ENCODE measurements at regions not wholly inside any gene's neighbourhood (a gene's known extent, or its start where the extent isn't known, plus 50 kb on each side); places are given as distances from the start of the nearest gene placed in this dataset.

GRCh38 chr10:78759456-78760120, 309.2 kb upstream of the ZMIZ1 start:
- Mint-ChIP-seq H3K36me3 (no peaks in the 10 kb centered on the region), H3K27ac (peak overlapping the region in 1 of 8 donors; percentile 52), H3K4me1 (no peaks in the 10 kb centered on the region), H3K4me3 (no peak overlapping the region), H3K9me3 (no peaks in the 10 kb centered on the region), H3K27me3 (peaks cover 8 to 17% of the 10 kb centered on the region in 2 donors)
- POLR2A ChIA-PET: no interaction called here
- no peaks in the 10 kb centered on the region for H3K9me3 ChIP-seq (ENCODE audit: low read length)
- H3K27me3 ChIP-seq (ENCODE audit: insufficient read depth, low read length, poor library complexity, severe bottlenecking): no peaks in the 10 kb centered on the region
- no peaks in the 10 kb centered on the region for H3K36me3 ChIP-seq (ENCODE audit: insufficient read depth, low read length)
- no peak overlapping the region for H3K4me3 ChIP-seq (ENCODE audit: low read length)
- CTCF ChIA-PET: no interaction called here
- no peak overlapping the region for H3K27ac ChIP-seq (ENCODE audit: low read depth, low read length)
- H3K4me1 ChIP-seq (ENCODE audit: insufficient read depth, low read length): no peaks in the 10 kb centered on the region
- no peak for DNase-seq

DNA sequence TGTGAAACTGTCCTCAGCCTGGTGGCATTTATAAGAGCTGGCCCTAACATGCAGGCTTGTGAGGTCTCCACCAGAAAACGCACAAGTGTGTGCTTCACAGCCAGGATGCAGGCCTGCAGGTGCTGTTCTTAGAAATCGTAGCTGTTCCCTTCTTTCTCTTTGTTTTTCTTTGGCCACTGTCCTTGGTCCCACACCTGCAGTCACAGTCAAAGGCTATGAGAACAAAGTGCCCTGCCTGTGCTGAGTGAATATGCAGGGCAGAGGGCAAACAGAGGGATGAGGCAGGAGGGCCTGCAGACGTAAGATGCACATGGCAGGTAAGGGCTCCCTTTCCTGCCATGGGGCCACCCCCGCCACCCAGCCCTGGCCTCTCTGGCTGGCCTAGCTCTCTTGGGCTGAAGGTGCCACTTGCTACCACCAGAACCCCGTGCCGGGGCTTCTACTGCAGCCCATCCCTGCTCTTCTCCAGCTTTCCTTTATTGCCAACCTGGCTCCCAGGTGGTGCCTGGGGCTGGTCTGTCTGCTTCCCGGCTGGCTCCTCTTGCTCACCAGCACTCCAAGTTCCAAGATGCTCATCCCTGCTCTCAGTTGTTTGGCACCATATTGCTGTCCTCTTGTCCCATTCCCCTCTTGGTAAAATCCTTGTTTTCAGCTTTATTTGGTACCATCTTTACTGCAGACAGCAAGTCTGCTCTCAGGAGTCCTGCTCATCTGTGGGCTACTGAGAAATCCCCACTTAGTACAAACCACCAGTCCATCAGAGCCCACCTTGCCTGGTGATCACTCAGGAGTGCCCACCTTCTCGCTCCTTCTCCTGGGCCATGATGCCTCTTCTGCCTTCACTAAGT, 308.1 kb upstream of the ZMIZ1 start:
- Histone ChIP-seq H3K4me1 (ENCODE audit: insufficient read depth, low read length) (no peaks in the 10 kb centered on the region), H3K27ac (ENCODE audit: low read depth, low read length) (no peak overlapping the region), H3K4me3 (ENCODE audit: low read length) (no peak overlapping the region), H3K27me3 (ENCODE audit: insufficient read depth, low read length, poor library complexity, severe bottlenecking) (no peaks in the 10 kb centered on the region), H3K9me3 (ENCODE audit: low read length) (no peaks in the 10 kb centered on the region), H3K36me3 (ENCODE audit: insufficient read depth, low read length) (no peaks in the 10 kb centered on the region)
- DNase-seq: no peak
- CTCF ChIA-PET: no interaction called here
- peaks cover 6 to 12% of the 10 kb centered on the region in 2 donors for H3K27me3 Mint-ChIP-seq
- POLR2A ChIA-PET: no interaction called here
- no peak overlapping the region for H3K27ac Mint-ChIP-seq
- no peaks in the 10 kb centered on the region for H3K36me3 Mint-ChIP-seq
- no peak overlapping the region for H3K4me3 Mint-ChIP-seq
- H3K4me1 Mint-ChIP-seq: no peaks in the 10 kb centered on the region
- H3K9me3 Mint-ChIP-seq: no peaks in the 10 kb centered on the region

GRCh38 chr10:78761311-78761781, 307.4 kb upstream of the ZMIZ1 start:
- Mint-ChIP-seq H3K4me3 (no peak overlapping the region), H3K27ac (no peak overlapping the region), H3K4me1 (no peaks in the 10 kb centered on the region), H3K27me3 (peaks cover 6 to 10% of the 10 kb centered on the region in 2 donors), H3K36me3 (no peaks in the 10 kb centered on the region), H3K9me3 (no peaks in the 10 kb centered on the region)
- H3K27ac ChIP-seq (ENCODE audit: low read depth, low read length): no peak overlapping the region
- H3K4me1 ChIP-seq (ENCODE audit: insufficient read depth, low read length): no peaks in the 10 kb centered on the region
- H3K27me3 ChIP-seq (ENCODE audit: insufficient read depth, low read length, poor library complexity, severe bottlenecking): no peaks in the 10 kb centered on the region
- ChIA-PET CTCF (no interaction called here), POLR2A (no interaction called here)
- H3K4me3 ChIP-seq (ENCODE audit: low read length): no peak overlapping the region
- H3K9me3 ChIP-seq (ENCODE audit: low read length): no peaks in the 10 kb centered on the region
- no peaks in the 10 kb centered on the region for H3K36me3 ChIP-seq (ENCODE audit: insufficient read depth, low read length)
- no peak for DNase-seq

DNA sequence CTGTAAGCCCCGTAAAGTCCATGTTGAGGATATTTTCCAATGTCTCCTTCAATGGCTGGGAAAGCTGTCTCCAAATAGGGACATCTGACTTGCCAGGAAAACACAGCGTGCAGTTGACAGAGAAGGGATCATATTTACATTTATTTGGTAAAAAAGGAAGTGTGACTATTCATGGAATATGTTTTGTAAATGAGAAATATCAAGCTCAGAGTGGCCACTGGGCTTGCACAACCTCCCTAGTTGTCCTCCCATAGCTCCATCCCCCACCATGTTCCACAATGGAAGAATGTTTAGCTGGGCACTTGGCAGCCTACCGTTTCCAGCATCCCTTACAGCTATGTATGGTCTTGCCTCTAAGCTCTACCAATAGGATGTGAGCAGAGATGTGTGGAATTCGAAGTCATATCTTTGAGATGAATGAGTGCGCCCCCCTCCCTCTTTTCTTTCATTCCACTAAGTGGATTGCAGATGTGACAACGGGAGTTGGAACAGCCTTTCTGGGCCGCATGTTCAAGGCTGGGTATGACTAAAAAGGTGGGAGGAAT, 306.6 kb upstream of the ZMIZ1 start:
- DNase-seq: no peak
- CTCF ChIA-PET: no interaction called here
- POLR2A ChIA-PET: no interaction called here
- no peak overlapping the region for H3K27ac ChIP-seq (ENCODE audit: low read depth, low read length)
- no peaks in the 10 kb centered on the region for H3K4me1 ChIP-seq (ENCODE audit: insufficient read depth, low read length)
- H3K9me3 Mint-ChIP-seq: no peaks in the 10 kb centered on the region
- no peaks in the 10 kb centered on the region for H3K36me3 Mint-ChIP-seq
- H3K4me1 Mint-ChIP-seq: no peaks in the 10 kb centered on the region
- no peaks in the 10 kb centered on the region for H3K27me3 ChIP-seq (ENCODE audit: insufficient read depth, low read length, poor library complexity, severe bottlenecking)
- peaks cover 6 to 8% of the 10 kb centered on the region in 2 donors for H3K27me3 Mint-ChIP-seq
- H3K4me3 Mint-ChIP-seq: no peak overlapping the region
- H3K36me3 ChIP-seq (ENCODE audit: insufficient read depth, low read length): no peaks in the 10 kb centered on the region
- H3K27ac Mint-ChIP-seq: no peak overlapping the region
- no peak overlapping the region for H3K4me3 ChIP-seq (ENCODE audit: low read length)
- no peaks in the 10 kb centered on the region for H3K9me3 ChIP-seq (ENCODE audit: low read length)

- H3K27me3 ChIP-seq (ENCODE audit: insufficient read depth, low read length, poor library complexity, severe bottlenecking): no peaks in the 10 kb centered on the region
- H3K36me3 Mint-ChIP-seq: no peaks in the 10 kb centered on the region
- no peaks in the 10 kb centered on the region for H3K4me1 Mint-ChIP-seq
- POLR2A ChIA-PET: no interaction called here
- H3K4me1 ChIP-seq (ENCODE audit: insufficient read depth, low read length): no peaks in the 10 kb centered on the region
- peaks cover 3 to 6% of the 10 kb centered on the region in 2 donors for H3K27me3 Mint-ChIP-seq
- H3K9me3 ChIP-seq (ENCODE audit: low read length): no peaks in the 10 kb centered on the region
- H3K27ac ChIP-seq (ENCODE audit: low read depth, low read length): no peak overlapping the region
- no peak overlapping the region for H3K4me3 ChIP-seq (ENCODE audit: low read length)
- DNase-seq: no peak
- H3K4me3 Mint-ChIP-seq: no peak overlapping the region
- CTCF ChIA-PET: no interaction called here
- no peak overlapping the region for H3K27ac Mint-ChIP-seq
- no peaks in the 10 kb centered on the region for H3K9me3 Mint-ChIP-seq
- H3K36me3 ChIP-seq (ENCODE audit: insufficient read depth, low read length): no peaks in the 10 kb centered on the region
Measured at GRCh38 chr10:78763234-78763633, 305.5 kb upstream of the ZMIZ1 start.

GRCh38 chr10:78763651-78764395, 304.9 kb upstream of the ZMIZ1 start:
- Mint-ChIP-seq H3K27me3 (peaks cover 3 to 8% of the 10 kb centered on the region in 2 donors), H3K4me1 (no peaks in the 10 kb centered on the region), H3K36me3 (no peaks in the 10 kb centered on the region), H3K9me3 (no peaks in the 10 kb centered on the region), H3K4me3 (no peak overlapping the region), H3K27ac (no peak overlapping the region)
- Histone ChIP-seq H3K9me3 (ENCODE audit: low read length) (no peaks in the 10 kb centered on the region), H3K27ac (ENCODE audit: low read depth, low read length) (no peak overlapping the region), H3K4me3 (ENCODE audit: low read length) (no peak overlapping the region), H3K4me1 (ENCODE audit: insufficient read depth, low read length) (no peaks in the 10 kb centered on the region), H3K27me3 (ENCODE audit: insufficient read depth, low read length, poor library complexity, severe bottlenecking) (no peaks in the 10 kb centered on the region), H3K36me3 (ENCODE audit: insufficient read depth, low read length) (no peaks in the 10 kb centered on the region)
- no peak for DNase-seq
- POLR2A ChIA-PET: no interaction called here
- CTCF ChIA-PET: no interaction called here

- no peak for DNase-seq
- no peak overlapping the region for H3K4me3 Mint-ChIP-seq
- Histone ChIP-seq H3K9me3 (ENCODE audit: low read length) (no peaks in the 10 kb centered on the region), H3K36me3 (ENCODE audit: insufficient read depth, low read length) (no peaks in the 10 kb centered on the region), H3K4me3 (ENCODE audit: low read length) (no peak overlapping the region), H3K27ac (ENCODE audit: low read depth, low read length) (no peak overlapping the region), H3K27me3 (ENCODE audit: insufficient read depth, low read length, poor library complexity, severe bottlenecking) (no peaks in the 10 kb centered on the region), H3K4me1 (ENCODE audit: insufficient read depth, low read length) (no peaks in the 10 kb centered on the region)
- POLR2A ChIA-PET: no interaction called here
- peaks cover 2 to 8% of the 10 kb centered on the region in 2 donors for H3K27me3 Mint-ChIP-seq
- H3K27ac Mint-ChIP-seq: no peak overlapping the region
- H3K9me3 Mint-ChIP-seq: no peaks in the 10 kb centered on the region
- CTCF ChIA-PET: no interaction called here
- H3K4me1 Mint-ChIP-seq: no peaks in the 10 kb centered on the region
- H3K36me3 Mint-ChIP-seq: no peaks in the 10 kb centered on the region
Measured at GRCh38 chr10:78764436-78764835, 304.3 kb upstream of the ZMIZ1 start.

DNA sequence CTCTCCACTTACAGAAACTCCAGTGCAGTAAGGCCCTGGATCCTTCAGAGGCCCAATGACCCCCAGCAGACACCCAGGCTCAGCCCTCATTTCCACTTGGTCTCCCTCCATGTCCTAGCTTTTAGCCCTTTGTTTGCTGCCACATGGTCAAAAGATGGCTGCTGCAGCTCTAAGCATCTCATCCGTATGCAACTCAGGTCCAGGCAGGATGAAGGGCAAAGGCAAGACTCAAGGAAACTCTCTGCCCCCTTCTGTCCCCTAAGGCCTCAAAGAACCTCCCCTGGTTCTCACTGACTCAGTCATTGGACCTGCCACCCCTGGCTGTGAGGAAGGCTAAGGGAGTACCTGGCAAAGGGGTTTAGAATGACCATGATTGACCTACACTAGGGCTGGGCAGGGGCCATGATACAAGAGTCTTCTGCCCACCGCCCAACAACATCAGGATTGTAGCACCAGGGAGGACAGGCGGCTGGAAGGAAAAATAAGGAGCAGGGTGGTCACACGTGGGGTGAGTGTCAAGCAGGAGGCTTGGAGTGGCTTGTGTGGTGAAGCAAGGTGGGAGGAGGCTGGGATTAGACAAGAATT, 303.8 kb upstream of the ZMIZ1 start:
- Mint-ChIP-seq H3K4me3 (no peak overlapping the region), H3K27me3 (peaks cover 0 to 9% of the 10 kb centered on the region in 2 donors), H3K27ac (no peak overlapping the region), H3K9me3 (no peaks in the 10 kb centered on the region), H3K36me3 (no peaks in the 10 kb centered on the region), H3K4me1 (no peaks in the 10 kb centered on the region)
- ChIA-PET CTCF (no interaction called here), POLR2A (no interaction called here)
- Histone ChIP-seq H3K4me1 (ENCODE audit: insufficient read depth, low read length) (no peaks in the 10 kb centered on the region), H3K27me3 (ENCODE audit: insufficient read depth, low read length, poor library complexity, severe bottlenecking) (no peaks in the 10 kb centered on the region), H3K9me3 (ENCODE audit: low read length) (no peaks in the 10 kb centered on the region), H3K36me3 (ENCODE audit: insufficient read depth, low read length) (no peaks in the 10 kb centered on the region), H3K4me3 (ENCODE audit: low read length) (no peak overlapping the region), H3K27ac (ENCODE audit: low read depth, low read length) (no peak overlapping the region)
- no peak for DNase-seq

All from CD8-positive, alpha-beta memory T cell (primary cell).